HUES6 (cell line): ENCODE measurements at regions not wholly inside any gene's neighbourhood (a gene's known extent, or its start where the extent isn't known, plus 50 kb on each side); places are given as distances from the start of the nearest gene placed in this dataset.
"Not testable (repeated sequence)": the region's sequence is repeated elsewhere in the genome, so short reads cannot be mapped to it uniquely, and the experiment has no call there.

Experiments used
- H3K27ac ChIP-seq: 2 replicates; pipeline ENCODE4 v1.7.0; 2013; ENCODE audit warnings: low read depth, mild to moderate bottlenecking, low read length, inconsistent platforms
- H3K27me3 ChIP-seq: 2 replicates; pipeline ENCODE4 v1.6.1; 2013; ENCODE audit warnings: low read length; ENCODE audit not compliant: control insufficient read depth, insufficient read depth
- H3K36me3 ChIP-seq: 2 replicates; pipeline ENCODE4 v1.6.1; 2013; ENCODE audit warnings: low read length; ENCODE audit not compliant: control insufficient read depth, insufficient read depth
- H3K4me1 ChIP-seq: 2 replicates; pipeline ENCODE4 v1.6.1; 2013; ENCODE audit warnings: low read length; ENCODE audit not compliant: control insufficient read depth, insufficient read depth
- H3K4me3 ChIP-seq: 2 replicates; pipeline ENCODE4 v1.5.1; 2013; ENCODE audit warnings: low read depth, low read length
- H3K9ac ChIP-seq: one replicate; pipeline ENCODE4 v1.6.1; 2013; ENCODE audit warnings: mild to moderate bottlenecking, low read length
- H3K9me3 ChIP-seq: 2 replicates; pipeline ENCODE4 v1.6.1; 2013; ENCODE audit warnings: low read depth, low read length; ENCODE audit not compliant: control insufficient read depth, insufficient read depth

GRCh38 chr15:25253048-25253973 is 185.5 kb downstream of the UBE3A start:
- H3K4me3 ChIP-seq = not testable (repeated sequence)

GRCh38 chr15:25268166-25268565 is 170.7 kb downstream of the UBE3A start:
- Histone ChIP-seq H3K4me1 (no peaks in the 10 kb centered on the region), H3K27ac (no peak overlapping the region), H3K4me3 (no peak overlapping the region), H3K9me3 (peaks cover 2% of the 10 kb centered on the region; the same call in 1 of the 2 replicates), H3K27me3 (no peaks in the 10 kb centered on the region), H3K36me3 (no peaks in the 10 kb centered on the region), H3K9ac (no peak overlapping the region)

More at GRCh38 chr15:25253048-25253973, 185.5 kb downstream of the UBE3A start:
- peaks cover 67% of the 10 kb centered on the region for H3K9me3 ChIP-seq
- not testable (repeated sequence) for H3K27ac ChIP-seq, H3K4me1 ChIP-seq, H3K9ac ChIP-seq, H3K36me3 ChIP-seq, H3K27me3 ChIP-seq
